Tibial nerve (tissue), 4 donors: ENCODE measurements at regions not wholly inside any gene's neighbourhood (a gene's known extent, or its start where the extent isn't known, plus 50 kb on each side); places are given as distances from the start of the nearest gene placed in this dataset.

Source experiments
- EP300 ChIP-seq, 2 donors: sonication (generic); formaldehyde crosslinking; IDR thresholded peaks; one replicate each; pipeline ENCODE4 v1.6.1; 2017; ENCODE audit warnings: antibody characterized with exemption in 2 of 2, mild to moderate bottlenecking in 1 of 2
- POLR2A ChIP-seq, 2 donors: fragments of 450-650 bp; IDR thresholded peaks; one replicate each; pipeline ENCODE4 v1.6.1; 2017; ENCODE audit warnings: antibody characterized with exemption in 2 of 2, mild to moderate bottlenecking in 2 of 2, moderate library complexity in 2 of 2
- TF ChIP-seq, protein P1 (sequence below), 5 experiments: fragments of 200-600 bp in 3 of 5; fragments of 450-650 bp in 2 of 5; sonication (generic) in 3 of 5; IDR thresholded peaks; one replicate each; pipeline ENCODE4 v1.5.1; 2016 to 2019; ENCODE audit warnings: antibody characterized with exemption in 5 of 5, mild to moderate bottlenecking in 3 of 5, moderate library complexity in 2 of 5

DNA sequence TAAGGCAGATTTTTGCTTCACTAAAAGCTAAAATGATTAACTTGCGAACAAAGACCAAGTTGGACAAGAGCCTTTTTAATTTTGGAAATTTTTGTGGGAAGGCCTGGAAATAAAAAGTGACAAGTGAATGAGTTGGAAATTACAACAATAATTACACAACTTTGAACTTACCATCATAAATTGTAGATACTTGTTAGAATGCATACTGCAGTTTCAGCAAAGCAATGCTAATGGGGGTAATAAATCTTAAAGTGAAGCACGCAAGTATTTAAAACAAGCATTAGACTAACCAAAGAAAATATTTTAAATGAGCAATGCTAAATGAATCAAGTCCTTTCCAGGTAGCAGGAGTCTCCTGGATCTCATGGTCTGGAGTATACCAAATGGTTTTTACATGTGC lies 83.2 kb upstream of the EYA4 start:
- TF ChIP-seq POLR2A (IDR thresholded peaks at IDR 0.05) (no peak), EP300 (IDR thresholded peaks at IDR 0.05) (no peak)
- TF ChIP-seq, protein P1, sequence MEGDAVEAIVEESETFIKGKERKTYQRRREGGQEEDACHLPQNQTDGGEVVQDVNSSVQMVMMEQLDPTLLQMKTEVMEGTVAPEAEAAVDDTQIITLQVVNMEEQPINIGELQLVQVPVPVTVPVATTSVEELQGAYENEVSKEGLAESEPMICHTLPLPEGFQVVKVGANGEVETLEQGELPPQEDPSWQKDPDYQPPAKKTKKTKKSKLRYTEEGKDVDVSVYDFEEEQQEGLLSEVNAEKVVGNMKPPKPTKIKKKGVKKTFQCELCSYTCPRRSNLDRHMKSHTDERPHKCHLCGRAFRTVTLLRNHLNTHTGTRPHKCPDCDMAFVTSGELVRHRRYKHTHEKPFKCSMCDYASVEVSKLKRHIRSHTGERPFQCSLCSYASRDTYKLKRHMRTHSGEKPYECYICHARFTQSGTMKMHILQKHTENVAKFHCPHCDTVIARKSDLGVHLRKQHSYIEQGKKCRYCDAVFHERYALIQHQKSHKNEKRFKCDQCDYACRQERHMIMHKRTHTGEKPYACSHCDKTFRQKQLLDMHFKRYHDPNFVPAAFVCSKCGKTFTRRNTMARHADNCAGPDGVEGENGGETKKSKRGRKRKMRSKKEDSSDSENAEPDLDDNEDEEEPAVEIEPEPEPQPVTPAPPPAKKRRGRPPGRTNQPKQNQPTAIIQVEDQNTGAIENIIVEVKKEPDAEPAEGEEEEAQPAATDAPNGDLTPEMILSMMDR (IDR thresholded peaks at IDR 0.05) = no peak
